Dedifferentiated amniotic fluid mesenchymal stem cell (primary cell): ENCODE measurements at regions not wholly inside any gene's neighbourhood (a gene's known extent, or its start where the extent isn't known, plus 50 kb on each side); places are given as distances from the start of the nearest gene placed in this dataset.

Experiments
- DNase-seq: peaks from one replicate; pipeline ENCODE4 v3.0.0-alpha.2; 2016; ENCODE audit errors: extremely low spot score

- DNase-seq, result no peak
Observed at GRCh38 chr10:56622335-56622973, 261.4 kb upstream of the ZWINT start.

- no peak for DNase-seq
Observed at GRCh38 chr10:56606202-56606601, 245.1 kb upstream of the ZWINT start.

GRCh38 chr10:56605051-56605450, 244.0 kb upstream of the ZWINT start:
- no peak for DNase-seq

- DNase-seq, result no peak
Observed at GRCh38 chr10:56604624-56605023, 243.6 kb upstream of the ZWINT start.

GRCh38 chr10:56599201-56599600, 238.1 kb upstream of the ZWINT start:
- no peak for DNase-seq

- DNase-seq, result no peak
Observed at GRCh38 chr10:56596257-56596656, 235.2 kb upstream of the ZWINT start.

GRCh38 chr10:56593120-56593519, 232.1 kb upstream of the ZWINT start:
- no peak for DNase-seq

- DNase-seq, result no peak
Observed at GRCh38 chr10:56586461-56586891, 225.4 kb upstream of the ZWINT start.

GRCh38 chr10:56585447-56586171, 224.6 kb upstream of the ZWINT start:
- DNase-seq, result no peak

GRCh38 chr10:56583316-56583715, 222.3 kb upstream of the ZWINT start:
- no peak for DNase-seq

GRCh38 chr10:56567580-56567979, 206.5 kb upstream of the ZWINT start:
- DNase-seq, result no peak

- DNase-seq, result no peak
Observed at GRCh38 chr10:56561336-56561735, 200.3 kb upstream of the ZWINT start.

GRCh38 chr10:56551037-56551436, 190.0 kb upstream of the ZWINT start:
- no peak for DNase-seq

GRCh38 chr10:56547163-56547562, 186.1 kb upstream of the ZWINT start:
- DNase-seq, result no peak

GRCh38 chr10:56537984-56538383, 176.9 kb upstream of the ZWINT start:
- no peak for DNase-seq

- DNase-seq, result no peak
Observed at GRCh38 chr10:56522166-56522565, 161.1 kb upstream of the ZWINT start.

GRCh38 chr10:56508562-56508961, 147.5 kb upstream of the ZWINT start:
- DNase-seq, result no peak

- DNase-seq, result no peak
Observed at GRCh38 chr10:56507033-56507432, 146.0 kb upstream of the ZWINT start.

- DNase-seq, result no peak
Observed at GRCh38 chr10:56505555-56505954, 144.5 kb upstream of the ZWINT start.

- no peak for DNase-seq
Observed at GRCh38 chr10:56496186-56496486, 135.1 kb upstream of the ZWINT start.

GRCh38 chr10:56487746-56488145, 126.7 kb upstream of the ZWINT start:
- DNase-seq, result no peak

GRCh38 chr10:56481521-56482091, 120.5 kb upstream of the ZWINT start:
- no peak for DNase-seq

- DNase-seq, result no peak
Observed at GRCh38 chr10:56472978-56473377, 111.9 kb upstream of the ZWINT start.
